Breast epithelium (tissue), 3 donors: ENCODE measurements at regions not wholly inside any gene's neighbourhood (a gene's known extent, or its start where the extent isn't known, plus 50 kb on each side); places are given as distances from the start of the nearest gene placed in this dataset.

Experiments used
- CTCF ChIP-seq, 3 donors: fragments of 450-650 bp; IDR thresholded peaks; one replicate each; pipeline ENCODE4 v1.5.1; 2016 to 2017; ENCODE audit warnings: antibody characterized with exemption in 3 of 3, mild to moderate bottlenecking in 3 of 3, moderate library complexity in 3 of 3
- POLR2A ChIP-seq: fragments of 450-650 bp; IDR thresholded peaks from one replicate; pipeline ENCODE4 v1.6.1; 2016; ENCODE audit warnings: antibody characterized with exemption, mild to moderate bottlenecking, moderate library complexity

DNA sequence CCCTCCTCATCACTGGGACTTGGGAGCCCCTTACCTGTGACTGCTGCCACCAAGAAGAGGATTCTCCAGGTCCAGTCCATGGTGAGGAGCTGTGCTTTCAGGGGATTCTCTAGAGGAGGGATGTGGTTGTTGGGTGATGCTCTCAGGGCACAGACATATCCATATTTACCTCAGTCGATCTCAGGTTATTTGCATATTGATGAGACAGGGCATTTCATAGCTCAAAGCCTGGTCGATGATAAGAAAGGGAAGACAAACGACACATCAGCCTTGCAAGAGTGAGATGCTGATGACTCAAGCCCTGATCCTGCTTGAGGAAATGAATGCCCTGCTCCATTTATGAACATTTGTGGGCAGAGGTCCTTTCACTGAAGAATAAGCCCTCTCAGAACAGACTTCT is 981.0 kb downstream of the TMEM121 start:
- TF ChIP-seq CTCF (IDR thresholded peaks at IDR 0.05), result no peak
- no peak for TF ChIP-seq POLR2A
